ENCODE measurements at regions not wholly inside any gene's neighbourhood (a gene's known extent, or its start where the extent isn't known, plus 50 kb on each side); places are given as distances from the start of the nearest gene placed in this dataset.

DNA sequence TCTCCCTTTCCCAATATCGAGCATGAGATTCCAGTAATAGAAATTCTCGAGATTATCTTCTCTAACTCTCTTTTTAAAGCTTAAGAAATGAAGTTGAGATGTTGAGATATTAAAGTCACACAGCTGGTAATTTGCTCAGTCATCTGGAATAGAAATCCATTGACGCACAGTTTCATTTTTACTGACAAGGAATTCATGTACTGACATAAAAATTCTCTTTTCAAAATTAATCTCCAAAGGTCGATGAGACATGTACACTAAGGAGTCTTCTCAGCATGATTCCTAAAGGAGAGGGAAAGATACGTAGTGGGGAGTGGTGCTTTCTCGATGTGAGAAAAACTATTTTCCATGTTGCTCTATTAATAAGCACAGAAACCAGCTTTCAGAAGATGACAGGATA lies 1639.5 kb upstream of the MIR17HG start:
- no peaks in the 10 kb centered on the region for H3K9me3 Mint-ChIP-seq (ENCODE audit: unreplicated experiment)
- H3K4me3 Mint-ChIP-seq (ENCODE audit: unreplicated experiment): no peak overlapping the region
- H3K27me3 Mint-ChIP-seq (ENCODE audit: unreplicated experiment): no peaks in the 10 kb centered on the region
- no peak overlapping the region for H3K27ac Mint-ChIP-seq (ENCODE audit: unreplicated experiment)
- no peaks in the 10 kb centered on the region for H3K36me3 Mint-ChIP-seq (ENCODE audit: unreplicated experiment)
- DNase-seq: no peak
- no peak for TF ChIP-seq CTCF (IDR thresholded peaks at IDR 0.05; ENCODE audit: partially characterized antibody, unreplicated experiment)
- no peaks in the 10 kb centered on the region for H3K4me1 Mint-ChIP-seq (ENCODE audit: low read depth, unreplicated experiment)

- no peaks in the 10 kb centered on the region for H3K4me1 Mint-ChIP-seq (ENCODE audit: low read depth, unreplicated experiment)
- no peaks in the 10 kb centered on the region for H3K9me3 Mint-ChIP-seq (ENCODE audit: unreplicated experiment)
- H3K27ac Mint-ChIP-seq (ENCODE audit: unreplicated experiment): no peak overlapping the region
- no peak for DNase-seq
- peaks cover 2% of the 10 kb centered on the region for H3K27me3 Mint-ChIP-seq (ENCODE audit: unreplicated experiment)
- no peak overlapping the region for H3K4me3 Mint-ChIP-seq (ENCODE audit: unreplicated experiment)
- no peaks in the 10 kb centered on the region for H3K36me3 Mint-ChIP-seq (ENCODE audit: unreplicated experiment)
- no peak for TF ChIP-seq CTCF (IDR thresholded peaks at IDR 0.05; ENCODE audit: partially characterized antibody, unreplicated experiment)
Observed at GRCh38 chr13:89721216-89721615, 1626.3 kb upstream of the MIR17HG start.

DNA sequence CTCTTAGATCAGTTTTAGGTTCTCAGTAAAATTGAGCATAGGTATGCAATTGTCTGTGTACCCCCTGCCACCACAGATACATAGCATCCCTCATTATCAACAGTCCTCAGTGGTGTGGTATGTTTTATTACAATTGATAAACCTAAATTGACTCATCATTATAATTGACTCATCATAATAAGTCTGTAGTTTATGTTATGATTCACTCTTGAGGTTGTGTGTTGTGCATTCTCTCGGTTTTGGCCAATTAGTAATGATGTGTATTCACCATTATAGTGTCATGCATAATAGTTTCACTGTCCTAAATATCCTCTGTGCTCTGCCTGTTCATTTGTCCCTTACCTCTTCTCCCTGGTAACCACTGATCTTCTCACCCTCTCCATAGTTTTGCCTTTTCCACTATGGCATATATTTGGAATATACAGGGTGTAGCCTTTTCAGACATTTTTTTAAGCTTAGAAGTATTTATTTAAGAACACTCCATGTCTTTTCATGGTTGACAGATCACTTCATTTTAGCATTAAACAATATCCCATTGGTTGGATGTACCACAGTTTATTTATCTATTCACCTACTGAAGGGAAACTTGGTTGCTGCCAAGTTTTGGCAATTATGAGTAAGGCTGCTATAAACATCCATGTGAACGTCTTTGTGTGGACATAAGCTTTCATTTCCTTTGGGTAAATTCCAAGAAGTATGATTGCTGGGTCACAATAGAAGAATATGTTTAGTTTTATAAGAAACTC lies 1620.6 kb upstream of the MIR17HG start:
- no peaks in the 10 kb centered on the region for H3K27me3 Mint-ChIP-seq (ENCODE audit: unreplicated experiment)
- H3K36me3 Mint-ChIP-seq (ENCODE audit: unreplicated experiment): no peaks in the 10 kb centered on the region
- no peak for DNase-seq
- TF ChIP-seq CTCF (IDR thresholded peaks at IDR 0.05; ENCODE audit: partially characterized antibody, unreplicated experiment): no peak
- H3K27ac Mint-ChIP-seq (ENCODE audit: unreplicated experiment): no peak overlapping the region
- H3K9me3 Mint-ChIP-seq (ENCODE audit: unreplicated experiment): no peaks in the 10 kb centered on the region
- H3K4me3 Mint-ChIP-seq (ENCODE audit: unreplicated experiment): no peak overlapping the region
- H3K4me1 Mint-ChIP-seq (ENCODE audit: low read depth, unreplicated experiment): no peaks in the 10 kb centered on the region

- Mint-ChIP-seq H3K27me3 (ENCODE audit: unreplicated experiment) (no peaks in the 10 kb centered on the region), H3K9me3 (ENCODE audit: unreplicated experiment) (no peaks in the 10 kb centered on the region), H3K4me3 (ENCODE audit: unreplicated experiment) (no peak overlapping the region), H3K36me3 (ENCODE audit: unreplicated experiment) (no peaks in the 10 kb centered on the region), H3K4me1 (ENCODE audit: low read depth, unreplicated experiment) (no peaks in the 10 kb centered on the region), H3K27ac (ENCODE audit: unreplicated experiment) (no peak overlapping the region)
- TF ChIP-seq CTCF (IDR thresholded peaks at IDR 0.05; ENCODE audit: partially characterized antibody, unreplicated experiment): no peak
- DNase-seq: no peak
Observed at GRCh38 chr13:89733829-89734228, 1613.7 kb upstream of the MIR17HG start.

GRCh38 chr13:89737051-89737450 lies 1610.4 kb upstream of the MIR17HG start:
- Mint-ChIP-seq H3K4me3 (ENCODE audit: unreplicated experiment) (no peak overlapping the region), H3K27me3 (ENCODE audit: unreplicated experiment) (no peaks in the 10 kb centered on the region), H3K4me1 (ENCODE audit: low read depth, unreplicated experiment) (no peaks in the 10 kb centered on the region), H3K9me3 (ENCODE audit: unreplicated experiment) (no peaks in the 10 kb centered on the region), H3K36me3 (ENCODE audit: unreplicated experiment) (no peaks in the 10 kb centered on the region), H3K27ac (ENCODE audit: unreplicated experiment) (no peak overlapping the region)
- no peak for DNase-seq
- TF ChIP-seq CTCF (IDR thresholded peaks at IDR 0.05; ENCODE audit: partially characterized antibody, unreplicated experiment): no peak
